GM19397 (cell line): ENCODE measurements at regions not wholly inside any gene's neighbourhood (a gene's known extent, or its start where the extent isn't known, plus 50 kb on each side); places are given as distances from the start of the nearest gene placed in this dataset.

Experiments used
- ATAC-seq: cut with Tn5 transposase; IDR thresholded peaks from one replicate; pipeline ENCODE4 v1.9.1; 2021; ENCODE audit warnings: mild to moderate bottlenecking, moderate library complexity; ENCODE audit not compliant: unreplicated experiment

DNA sequence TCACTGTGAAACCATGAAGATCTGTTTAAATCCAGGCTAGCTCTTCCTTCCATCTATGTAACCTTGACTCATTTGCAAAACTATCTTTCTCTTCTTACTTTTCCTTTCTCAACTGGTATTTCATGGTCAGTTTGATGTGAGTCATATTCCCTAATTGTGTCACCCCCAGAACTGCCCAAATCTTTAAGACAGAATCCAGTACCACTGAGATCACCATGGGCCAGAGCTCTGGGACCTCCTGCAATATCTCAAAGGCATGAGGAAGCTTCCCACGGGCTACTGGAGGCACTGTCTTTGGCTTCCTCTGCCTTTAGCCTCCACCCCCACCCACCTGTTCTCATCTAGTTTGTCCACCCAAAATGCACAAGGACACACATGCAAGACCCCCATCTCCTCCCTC is 274.4 kb upstream of the FMN2 start:
- no peak for ATAC-seq

DNA sequence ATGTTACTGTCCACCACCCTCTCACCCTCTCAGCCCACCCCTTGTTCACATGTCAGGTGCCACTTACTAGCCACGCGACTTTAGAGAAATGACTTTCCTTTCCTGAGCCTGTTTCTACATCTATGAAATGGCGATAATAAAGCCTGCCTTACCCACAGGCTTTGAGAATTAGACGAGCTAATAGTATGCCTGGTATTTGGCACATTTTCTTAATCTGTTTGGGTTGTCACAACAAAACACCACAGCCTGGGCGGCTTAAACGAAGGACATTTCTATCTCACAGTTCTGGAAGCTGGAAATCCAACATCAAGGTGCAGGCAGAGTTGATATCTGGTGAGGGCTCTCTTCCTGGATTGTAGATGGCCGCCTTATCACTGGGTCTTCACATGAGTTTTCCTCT is 273.9 kb upstream of the FMN2 start:
- no peak for ATAC-seq

DNA sequence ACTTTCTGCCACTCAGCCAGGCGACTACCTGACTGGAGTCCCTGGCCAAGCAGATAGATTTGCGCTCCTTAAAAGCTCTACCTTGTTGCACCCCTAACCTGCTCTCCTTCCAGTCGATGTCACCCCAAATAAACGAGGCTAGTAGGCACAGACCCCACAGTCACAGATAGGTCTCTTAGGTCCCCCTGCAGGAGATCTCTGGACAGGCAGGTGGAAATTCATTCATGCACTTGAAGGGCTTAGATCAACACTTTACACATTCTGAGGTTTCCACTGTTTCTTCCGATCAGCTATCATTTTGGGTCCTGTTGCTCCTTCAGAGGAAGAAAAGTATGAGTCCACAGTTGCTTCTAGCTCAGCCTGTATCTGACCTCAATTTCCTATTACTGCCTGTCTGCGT is 272.6 kb upstream of the FMN2 start:
- no peak for ATAC-seq

DNA sequence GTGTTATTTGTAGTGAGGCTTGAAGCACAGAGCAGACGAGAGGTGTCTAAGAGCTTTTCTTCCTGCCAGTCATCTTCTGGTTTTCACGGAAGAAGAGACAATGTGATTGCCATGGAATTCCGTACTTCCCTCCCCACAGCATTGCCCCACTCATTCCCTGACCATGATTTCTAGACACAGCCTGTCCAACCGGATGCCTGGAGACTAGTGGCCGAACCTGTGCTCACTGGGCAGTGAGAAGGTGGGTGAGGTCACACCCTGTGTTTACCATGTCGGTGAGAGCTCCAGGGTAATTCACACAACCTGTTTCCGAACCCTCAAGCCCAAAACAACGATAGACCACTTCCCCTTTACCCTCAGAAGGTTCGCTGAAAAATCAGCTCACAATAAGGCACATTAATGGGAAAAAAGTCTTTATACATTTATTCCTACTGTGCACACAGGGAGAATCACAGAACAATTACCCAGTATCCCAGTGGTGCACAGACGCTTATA is 271.9 kb upstream of the FMN2 start:
- no peak for ATAC-seq

DNA sequence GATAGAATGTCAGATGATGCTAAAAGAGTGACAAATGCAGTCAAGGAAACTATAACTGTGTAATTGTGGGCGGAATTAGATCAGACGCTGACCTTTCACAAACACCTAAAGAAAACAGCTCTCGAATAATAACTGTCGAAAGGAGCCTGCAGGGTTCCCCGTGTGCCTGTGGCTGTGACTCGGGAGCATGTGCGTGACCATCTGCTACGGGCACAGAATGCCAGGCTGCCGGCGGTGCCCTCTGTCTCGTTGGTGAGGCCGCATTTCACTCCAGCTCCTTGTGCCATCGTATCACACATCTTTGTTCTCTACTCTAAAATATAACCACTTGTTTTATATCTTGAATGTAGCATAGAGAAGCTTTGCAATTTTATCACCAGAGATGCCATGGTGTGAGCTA is 267.8 kb upstream of the FMN2 start:
- no peak for ATAC-seq

DNA sequence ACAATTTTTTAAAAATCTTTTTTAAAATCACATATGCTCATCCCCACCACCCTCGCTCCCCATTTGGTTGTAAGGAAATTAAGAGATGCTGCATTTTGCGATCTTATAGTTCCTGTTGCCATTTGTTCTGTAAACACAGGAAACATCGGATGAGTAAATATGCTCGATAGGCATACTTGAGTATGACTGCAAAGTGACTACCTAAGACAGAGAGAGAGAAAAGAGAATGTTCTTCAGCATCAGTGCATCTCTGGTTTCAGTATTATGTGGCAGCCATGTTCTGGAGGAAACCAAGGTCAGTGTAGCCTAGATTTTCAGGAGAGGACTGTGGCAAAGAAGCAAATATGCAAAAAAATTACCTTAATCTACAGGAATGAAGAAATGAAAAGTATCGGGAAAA is 265.5 kb upstream of the FMN2 start:
- no peak for ATAC-seq

DNA sequence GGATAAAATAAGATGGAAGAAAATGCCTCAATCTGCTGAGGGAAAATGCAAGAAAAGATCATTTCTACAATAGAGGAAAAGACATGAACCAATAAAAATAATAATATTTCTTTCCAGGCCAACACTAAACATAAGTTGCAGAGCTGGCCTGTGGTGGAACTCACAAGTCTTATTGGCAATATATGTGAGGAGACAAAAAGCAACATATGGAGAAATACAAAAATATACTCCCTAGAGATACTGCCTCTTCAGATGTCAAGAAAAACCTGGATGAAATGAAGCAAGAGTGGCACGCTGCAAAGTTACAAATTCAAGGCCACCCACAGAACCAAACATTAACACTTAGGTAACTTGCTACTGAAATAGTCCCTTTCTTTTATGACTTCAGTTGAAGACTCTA is 264.9 kb upstream of the FMN2 start:
- ATAC-seq, result no peak

DNA sequence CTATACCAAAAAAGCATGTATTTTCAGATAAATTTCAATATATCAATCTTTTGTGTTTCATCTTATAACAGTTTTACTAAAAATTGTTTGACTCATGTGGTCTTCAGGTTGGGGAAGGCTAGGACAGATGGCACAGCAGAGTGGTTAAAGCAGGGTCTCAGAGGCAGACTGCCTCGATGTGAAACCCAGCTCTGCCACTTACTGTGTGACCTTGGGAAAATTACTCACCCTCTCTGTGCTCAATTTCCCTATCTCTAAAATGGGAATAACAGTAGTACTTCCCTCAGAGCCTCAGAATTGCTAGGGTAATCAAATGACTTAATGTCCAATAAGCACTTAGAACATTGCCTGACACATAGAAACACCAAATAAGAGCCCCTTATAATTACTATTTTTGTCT is 262.1 kb upstream of the FMN2 start:
- ATAC-seq, result no peak

DNA sequence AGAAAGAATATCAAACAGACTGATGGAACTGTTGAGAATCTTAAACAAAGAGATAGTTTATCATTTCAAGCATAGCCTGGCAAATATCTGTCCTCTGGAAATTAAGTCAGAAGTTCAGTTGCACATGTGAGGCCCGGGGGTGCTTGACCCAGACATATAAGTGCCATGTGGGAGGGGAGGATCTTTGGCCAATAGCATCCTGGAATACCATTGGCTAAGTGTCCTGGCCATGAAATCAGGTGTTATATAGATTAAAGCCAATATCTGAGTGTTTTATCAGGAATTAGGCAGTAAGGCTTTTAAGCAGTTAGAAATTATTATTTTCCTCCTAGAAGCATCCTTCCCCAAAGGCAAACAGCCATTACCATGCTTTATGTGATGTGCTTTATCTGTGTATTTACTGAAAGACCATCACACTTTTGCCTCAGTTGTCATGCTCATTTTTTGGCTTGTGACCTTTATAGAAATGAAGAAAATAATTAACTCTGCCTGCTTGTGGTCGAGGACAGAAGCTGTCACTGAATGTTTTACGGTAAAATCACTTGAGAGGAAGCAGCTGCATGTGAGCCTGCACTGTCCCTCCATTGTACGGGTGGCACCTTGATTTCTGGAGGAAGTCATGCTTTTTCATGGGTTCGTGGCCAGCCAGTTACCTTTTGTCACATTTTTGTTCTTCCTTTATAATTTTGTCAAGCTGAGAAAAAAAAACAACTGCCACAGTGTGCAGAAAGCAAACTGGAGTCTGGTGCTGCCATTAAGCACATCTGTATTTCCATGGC is 259.9 kb upstream of the FMN2 start:
- ATAC-seq, result no peak

DNA sequence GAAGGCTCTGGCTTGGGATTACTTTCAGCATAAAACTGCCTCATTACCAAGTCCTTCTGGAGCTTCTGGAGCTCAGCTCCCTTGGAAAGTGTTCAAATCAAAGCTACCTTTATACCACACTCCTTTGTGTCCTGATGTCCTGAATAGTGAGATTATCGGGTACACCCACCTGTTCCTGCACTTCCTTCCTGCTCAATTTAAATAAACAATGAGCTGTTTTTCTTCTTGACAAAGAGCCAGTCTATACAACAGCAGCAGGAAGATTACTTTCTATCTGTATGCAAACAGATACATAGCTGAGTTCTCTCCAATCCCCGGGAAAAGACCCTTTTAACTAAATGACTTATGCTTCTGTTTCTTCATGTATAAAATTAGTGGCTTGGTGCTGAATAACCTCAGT is 258.0 kb upstream of the FMN2 start:
- ATAC-seq, result no peak

DNA sequence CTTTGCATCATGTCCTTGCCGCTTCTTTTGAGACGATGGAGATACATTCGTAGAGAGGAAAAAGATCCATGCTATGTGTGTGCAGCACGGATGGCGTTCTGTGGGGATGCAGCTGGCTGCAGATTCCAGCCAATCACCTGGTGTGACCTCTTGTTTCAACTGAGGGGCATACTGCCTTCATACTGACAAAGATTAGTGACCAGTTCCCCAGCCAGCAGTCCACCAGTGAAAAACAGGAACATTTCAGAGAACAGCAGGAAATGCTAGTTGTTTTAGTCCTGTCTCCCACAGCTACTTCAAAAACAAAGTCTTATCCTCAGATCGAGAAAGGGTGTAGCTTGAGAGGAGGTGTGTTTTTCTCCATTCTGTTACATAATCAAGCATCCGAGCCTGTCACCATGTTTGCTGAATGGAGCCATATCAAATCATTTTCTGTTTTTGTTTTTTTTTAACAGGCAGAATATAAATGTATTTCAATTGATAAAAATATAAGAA is 255.7 kb upstream of the FMN2 start:
- ATAC-seq, result no peak

DNA sequence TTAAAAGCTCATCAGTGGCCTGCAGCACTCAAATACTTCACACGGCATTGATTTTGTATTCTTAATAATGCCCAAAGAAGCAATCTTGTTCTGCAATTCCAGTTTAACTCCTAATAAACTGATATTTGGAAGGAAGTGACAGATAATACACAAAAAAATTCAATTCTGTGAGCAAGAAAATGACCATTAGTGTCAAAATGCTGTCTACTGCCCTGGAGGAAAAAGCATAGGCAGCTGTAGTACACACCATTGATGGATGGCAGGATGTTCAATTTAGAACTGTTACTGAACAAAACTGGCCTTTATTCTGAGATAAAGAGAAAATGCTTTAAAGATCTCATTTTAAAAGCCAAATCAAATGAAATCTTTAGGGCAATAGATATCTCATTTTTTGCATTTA is 251.3 kb upstream of the FMN2 start:
- no peak for ATAC-seq

DNA sequence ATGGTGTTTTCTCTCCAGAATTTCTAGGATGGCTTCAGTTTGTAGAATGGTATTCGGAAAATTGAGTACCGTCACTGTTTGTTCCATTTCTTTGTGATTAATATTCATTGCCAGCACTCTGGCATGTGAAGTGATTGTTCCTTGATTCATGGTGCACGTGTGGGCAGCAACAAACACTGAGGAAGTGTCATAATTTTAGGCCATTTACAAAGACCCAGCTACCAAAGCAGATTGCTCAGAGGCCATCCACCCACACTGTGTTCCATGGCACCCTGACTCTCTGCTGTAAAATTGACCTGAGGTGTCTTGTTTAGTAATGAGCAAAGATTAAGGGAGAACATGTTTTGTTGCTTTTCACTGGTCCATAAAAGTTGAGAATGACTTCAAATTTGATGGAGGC is 250.9 kb upstream of the FMN2 start:
- no peak for ATAC-seq

DNA sequence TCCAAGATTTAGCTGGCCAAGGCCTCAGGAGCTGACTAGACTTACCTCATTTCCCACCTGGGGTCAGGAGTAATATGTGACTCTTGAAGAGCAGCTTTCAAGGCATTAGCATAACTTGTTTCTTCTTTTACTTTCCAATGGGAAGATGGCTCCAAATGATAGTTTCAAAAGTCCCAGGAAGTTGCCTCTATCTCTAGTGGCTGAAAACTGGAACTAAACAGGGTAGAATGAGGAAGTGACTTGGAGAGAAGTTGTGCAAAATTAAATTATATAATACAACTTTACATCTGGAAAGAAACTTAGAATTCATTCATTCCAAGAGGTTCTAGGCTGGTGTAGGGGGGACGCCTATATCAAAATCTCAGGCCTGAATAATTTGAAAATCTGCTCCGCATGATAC is 250.1 kb upstream of the FMN2 start:
- no peak for ATAC-seq

DNA sequence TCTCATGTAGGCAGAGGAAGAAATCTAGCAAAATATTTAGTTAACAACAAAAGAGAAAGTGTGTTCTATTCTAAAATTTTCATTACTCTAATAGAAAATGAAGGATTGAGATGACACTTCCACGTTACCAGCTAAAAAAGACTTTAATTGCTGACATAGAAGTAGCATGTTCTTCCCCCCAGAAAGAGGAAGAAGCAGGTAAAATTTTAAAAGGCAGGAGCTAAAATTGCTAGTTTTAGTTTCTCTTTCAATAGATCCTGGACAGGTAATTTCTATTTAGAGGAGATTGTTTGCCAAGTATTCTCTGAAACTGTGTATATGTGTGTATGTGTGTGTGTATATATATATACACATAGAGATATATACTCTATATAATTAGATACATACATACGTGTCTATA is 248.1 kb upstream of the FMN2 start:
- no peak for ATAC-seq

DNA sequence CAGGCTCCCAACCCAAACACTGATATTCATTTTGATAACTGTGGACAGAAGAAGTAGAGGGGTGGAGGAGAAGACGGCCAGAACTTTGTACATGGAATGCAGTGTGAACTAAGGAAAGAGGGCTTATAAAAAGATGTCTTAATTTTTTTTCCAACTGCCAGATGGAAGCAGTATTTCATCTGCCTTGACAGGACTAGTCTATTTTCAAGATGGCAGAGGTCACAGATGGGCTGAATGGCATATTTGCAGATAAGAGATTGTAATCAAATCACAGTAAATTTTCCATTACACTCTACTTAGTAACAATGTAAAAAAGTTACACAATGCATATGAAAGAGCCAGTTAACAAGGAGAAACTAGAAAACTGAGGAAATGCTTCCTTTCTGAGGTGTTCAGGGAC is 246.8 kb upstream of the FMN2 start:
- ATAC-seq, result no peak

DNA sequence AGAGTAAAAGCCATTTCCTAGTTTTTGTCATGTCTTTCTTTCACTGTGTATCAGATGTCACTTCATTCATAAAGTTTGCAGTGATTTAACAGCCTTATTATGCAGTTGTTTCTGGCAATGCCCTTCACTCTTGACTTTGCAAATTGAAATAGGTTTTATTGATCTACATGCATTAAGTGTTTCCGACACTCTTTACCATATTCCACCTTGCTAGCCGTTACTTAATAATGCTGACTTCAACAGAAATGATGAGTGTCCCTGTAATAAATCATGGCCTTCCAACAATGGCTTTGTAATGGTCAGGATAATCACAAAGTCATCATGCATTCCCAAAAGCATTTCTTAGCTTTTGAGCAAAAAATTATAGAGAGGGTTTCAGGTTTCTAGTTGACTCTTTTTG is 236.8 kb upstream of the FMN2 start:
- no peak for ATAC-seq

DNA sequence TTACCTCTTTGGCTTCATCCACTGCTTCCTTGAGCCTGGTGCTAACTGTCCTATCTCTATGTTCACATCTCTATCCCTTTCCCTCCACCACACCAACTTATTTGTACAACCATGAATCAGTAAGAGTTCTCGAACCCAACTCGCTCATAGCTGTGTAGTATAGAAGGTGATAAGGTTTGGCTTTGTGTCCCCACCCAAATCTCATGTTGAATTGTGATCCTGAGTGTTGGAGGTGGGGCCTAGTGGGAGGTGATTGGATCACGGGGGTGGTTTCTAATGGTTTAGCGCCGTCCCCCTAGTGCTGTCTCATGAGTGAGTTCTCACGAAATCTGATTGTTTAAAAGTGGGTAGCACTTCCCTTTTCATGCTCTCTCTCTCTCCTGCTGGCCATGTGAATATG is 235.6 kb upstream of the FMN2 start:
- no peak for ATAC-seq

DNA sequence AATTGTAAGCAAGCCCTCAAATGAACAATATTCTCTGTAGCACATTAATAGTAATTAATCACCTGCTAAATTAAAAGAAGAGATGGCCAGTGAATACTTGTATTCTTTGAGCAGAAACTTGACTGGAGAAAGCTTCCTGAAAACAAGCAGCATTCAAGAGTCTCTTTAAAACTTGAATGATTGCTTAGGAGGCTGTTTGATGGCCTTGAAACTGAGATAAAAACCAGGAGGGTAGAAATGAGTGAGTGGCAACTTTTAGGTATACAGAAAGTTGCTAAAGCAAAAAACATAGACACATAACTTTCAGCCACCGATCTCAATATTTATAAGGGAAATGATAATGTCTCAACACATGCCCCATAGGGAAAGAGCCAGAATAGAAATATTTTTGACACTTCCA is 234.8 kb upstream of the FMN2 start:
- no peak for ATAC-seq

DNA sequence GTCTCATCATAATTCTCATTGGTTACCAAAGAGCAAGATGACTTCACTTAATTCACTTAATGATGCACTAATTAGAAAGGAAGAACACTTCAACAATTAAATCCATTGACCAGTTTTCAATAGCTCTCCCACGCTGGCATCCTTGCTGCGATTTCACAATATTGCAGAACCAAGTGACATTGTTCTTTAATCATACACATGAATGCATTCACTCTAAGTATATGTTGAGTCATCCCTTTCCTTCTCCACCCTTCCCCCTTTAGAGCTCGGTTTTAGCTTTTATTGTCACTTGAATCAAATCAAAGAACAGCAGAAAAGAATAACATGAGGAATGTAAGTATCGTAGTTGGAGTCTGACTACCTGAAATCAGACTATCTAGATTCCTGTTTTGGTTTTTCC is 233.6 kb upstream of the FMN2 start:
- no peak for ATAC-seq

DNA sequence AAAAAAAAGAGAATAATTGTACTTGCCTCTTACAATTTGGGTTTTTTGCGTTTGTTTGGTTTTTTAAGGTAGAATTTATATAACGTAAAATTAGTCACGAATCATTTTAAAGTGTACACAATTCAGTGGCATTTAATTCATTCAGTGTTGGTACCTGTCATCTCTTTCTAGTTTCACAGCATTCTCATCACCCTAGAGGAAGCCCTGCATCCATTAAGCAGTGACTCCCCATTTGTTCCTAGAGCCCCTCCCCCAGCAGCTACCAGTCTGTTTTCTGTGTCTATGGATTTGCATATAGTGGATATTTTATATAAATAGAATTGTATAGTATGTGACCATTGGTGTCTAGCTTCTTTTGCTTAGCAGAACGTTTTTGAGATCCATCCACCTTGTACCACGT is 233.2 kb upstream of the FMN2 start:
- ATAC-seq, result no peak

DNA sequence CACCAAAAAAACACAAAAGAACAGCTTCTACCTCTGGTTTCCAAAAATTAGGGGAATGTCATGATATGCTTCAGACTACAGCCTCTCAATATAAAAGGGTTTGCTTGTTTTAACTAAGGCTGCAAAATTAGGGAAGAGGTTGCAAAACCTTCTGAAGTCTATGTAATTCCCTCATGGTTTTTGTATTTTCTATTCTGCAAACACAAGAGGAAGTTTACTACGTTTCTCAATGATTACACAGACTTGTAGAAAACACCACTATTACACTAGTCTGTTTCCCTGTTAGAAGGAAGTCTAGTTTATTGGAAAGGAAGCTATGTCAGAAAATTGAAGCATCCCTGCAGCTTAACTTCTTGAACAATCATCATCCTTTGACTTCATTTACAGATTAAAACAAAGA is 229.7 kb upstream of the FMN2 start:
- ATAC-seq, result no peak
